ENCODE measurements at regions not wholly inside any gene's neighbourhood (a gene's known extent, or its start where the extent isn't known, plus 50 kb on each side); places are given as distances from the start of the nearest gene placed in this dataset.

- Histone ChIP-seq H3K4me3 (no peak overlapping the region), H3K4me1 (no peaks in the 10 kb centered on the region), H3K27ac (no peak overlapping the region), H3K27me3 (ENCODE audit: insufficient read depth in 3 of 3, low read length in 2 of 3) (no peaks in the 10 kb centered on the region), H3K9me3 (no peaks in the 10 kb centered on the region), H3K36me3 (ENCODE audit: insufficient read depth in 1 of 2, low read depth in 1 of 2) (no peaks in the 10 kb centered on the region)
- TF ChIP-seq, protein P1, sequence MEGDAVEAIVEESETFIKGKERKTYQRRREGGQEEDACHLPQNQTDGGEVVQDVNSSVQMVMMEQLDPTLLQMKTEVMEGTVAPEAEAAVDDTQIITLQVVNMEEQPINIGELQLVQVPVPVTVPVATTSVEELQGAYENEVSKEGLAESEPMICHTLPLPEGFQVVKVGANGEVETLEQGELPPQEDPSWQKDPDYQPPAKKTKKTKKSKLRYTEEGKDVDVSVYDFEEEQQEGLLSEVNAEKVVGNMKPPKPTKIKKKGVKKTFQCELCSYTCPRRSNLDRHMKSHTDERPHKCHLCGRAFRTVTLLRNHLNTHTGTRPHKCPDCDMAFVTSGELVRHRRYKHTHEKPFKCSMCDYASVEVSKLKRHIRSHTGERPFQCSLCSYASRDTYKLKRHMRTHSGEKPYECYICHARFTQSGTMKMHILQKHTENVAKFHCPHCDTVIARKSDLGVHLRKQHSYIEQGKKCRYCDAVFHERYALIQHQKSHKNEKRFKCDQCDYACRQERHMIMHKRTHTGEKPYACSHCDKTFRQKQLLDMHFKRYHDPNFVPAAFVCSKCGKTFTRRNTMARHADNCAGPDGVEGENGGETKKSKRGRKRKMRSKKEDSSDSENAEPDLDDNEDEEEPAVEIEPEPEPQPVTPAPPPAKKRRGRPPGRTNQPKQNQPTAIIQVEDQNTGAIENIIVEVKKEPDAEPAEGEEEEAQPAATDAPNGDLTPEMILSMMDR (IDR thresholded peaks at IDR 0.05), result no peak
- DNase-seq (no peak), ATAC-seq (no peak)
- WGBS, 3 donors, result 82 to 88% (median 82%) methylated on average over 4 of the region's 4 CpGs
- intact Hi-C loops (cut with DNase I), result no loop called here
Observed at GRCh38 chr5:87114631-87115030, 153.1 kb upstream of the RASA1 start.

- Histone ChIP-seq H3K4me3 (no peak overlapping the region), H3K27ac (no peak overlapping the region), H3K4me1 (no peaks in the 10 kb centered on the region), H3K9me3 (no peaks in the 10 kb centered on the region), H3K27me3 (ENCODE audit: insufficient read depth in 3 of 3, low read length in 2 of 3) (no peaks in the 10 kb centered on the region), H3K36me3 (ENCODE audit: insufficient read depth in 1 of 2, low read depth in 1 of 2) (no peaks in the 10 kb centered on the region)
- DNase-seq, result no peak
- WGBS, 3 donors, result 55 to 74% (median 72%) methylated on average over 3 of the region's 3 CpGs
- no peak for ATAC-seq
- TF ChIP-seq, protein P1 (IDR thresholded peaks at IDR 0.05), result no peak
- intact Hi-C loops (cut with DNase I), result no loop called here
Observed at GRCh38 chr5:87115839-87116364, 151.8 kb upstream of the RASA1 start.

DNA sequence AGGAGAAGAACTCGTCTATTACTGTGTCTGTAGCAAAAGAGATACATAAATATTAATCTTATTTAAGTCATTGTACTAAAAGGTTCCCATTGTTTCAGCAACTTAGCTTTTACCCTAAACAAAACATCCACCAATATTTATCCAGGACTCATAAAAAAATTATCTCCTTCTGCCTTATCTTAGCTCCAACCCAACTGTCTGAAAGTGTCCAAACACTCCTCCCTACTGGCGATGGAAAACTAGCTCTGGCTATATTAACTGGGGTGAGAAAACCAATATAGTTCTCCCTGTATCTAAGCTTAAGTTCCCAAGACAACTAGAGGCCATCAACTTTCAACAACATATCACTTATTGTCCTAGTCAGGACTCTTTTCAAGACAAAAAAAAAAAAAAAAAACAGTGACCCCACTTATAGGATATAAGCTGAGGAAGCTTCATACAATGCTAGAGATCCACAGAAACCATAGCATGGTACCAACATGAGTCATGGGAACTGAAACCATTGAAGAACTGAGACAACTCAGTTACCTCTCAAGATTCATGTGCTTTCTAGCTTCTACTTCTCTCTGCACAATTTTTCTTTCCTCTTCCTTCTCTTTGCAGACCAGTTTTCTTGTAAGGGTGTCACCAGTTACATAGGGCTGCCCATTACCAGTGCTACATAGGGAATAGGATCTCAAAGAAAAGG is 150.7 kb upstream of the RASA1 start:
- WGBS, 3 donors, result 81 to 87% (median 86%) methylated on average over 2 of the region's 2 CpGs
- no peaks in the 10 kb centered on the region for H3K27me3 ChIP-seq (ENCODE audit: insufficient read depth in 3 of 3, low read length in 2 of 3)
- ATAC-seq, result no peak
- no peak overlapping the region for H3K4me3 ChIP-seq
- TF ChIP-seq, protein P1 (IDR thresholded peaks at IDR 0.05), result no peak
- H3K27ac ChIP-seq, result no peak overlapping the region
- intact Hi-C loops (cut with DNase I), result no loop called here
- no peaks in the 10 kb centered on the region for H3K36me3 ChIP-seq (ENCODE audit: insufficient read depth in 1 of 2, low read depth in 1 of 2)
- no peak for DNase-seq
- no peaks in the 10 kb centered on the region for H3K4me1 ChIP-seq
- no peaks in the 10 kb centered on the region for H3K9me3 ChIP-seq

DNA sequence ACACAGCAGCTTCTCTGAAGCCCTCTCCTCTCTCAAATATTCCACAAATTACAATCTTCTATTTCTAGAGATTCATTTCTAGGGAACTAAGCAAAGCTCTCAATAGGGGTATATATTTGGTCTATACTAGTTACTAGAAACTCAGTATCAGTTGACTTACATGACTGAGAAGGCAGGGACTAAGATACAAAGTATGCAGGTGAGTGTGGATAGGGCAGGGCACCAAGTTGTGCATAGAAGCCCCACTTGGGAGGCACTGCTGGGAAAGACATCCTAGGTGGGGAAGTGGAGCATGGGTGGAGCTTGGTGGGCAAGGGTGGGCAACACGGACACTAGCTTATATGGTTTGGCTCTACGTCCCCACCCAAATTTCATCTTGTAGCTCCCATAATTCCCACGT is 148.1 kb upstream of the RASA1 start:
- Histone ChIP-seq H3K27ac (no peak overlapping the region), H3K4me1 (no peaks in the 10 kb centered on the region), H3K9me3 (no peaks in the 10 kb centered on the region), H3K36me3 (ENCODE audit: insufficient read depth in 1 of 2, low read depth in 1 of 2) (no peaks in the 10 kb centered on the region), H3K4me3 (no peak overlapping the region), H3K27me3 (ENCODE audit: insufficient read depth in 3 of 3, low read length in 2 of 3) (no peaks in the 10 kb centered on the region)
- ATAC-seq (no peak), DNase-seq (no peak)
- TF ChIP-seq, protein P1 (IDR thresholded peaks at IDR 0.05), result no peak
- intact Hi-C loops (cut with DNase I), result no loop called here
- 94 to 100% (median 95%) methylated on average over 3 of the region's 3 CpGs for WGBS, 3 donors
